CD1c-positive myeloid dendritic cell (primary cell): ENCODE measurements at regions not wholly inside any gene's neighbourhood (a gene's known extent, or its start where the extent isn't known, plus 50 kb on each side); places are given as distances from the start of the nearest gene placed in this dataset.
"Not testable (repeated sequence)": the region's sequence is repeated elsewhere in the genome, so short reads cannot be mapped to it uniquely, and the experiment has no call there.

Source experiments
- DNase-seq: peaks from one replicate; pipeline ENCODE4 v3.0.0-alpha.2; 2016; ENCODE audit errors: extremely low spot score

- DNase-seq: no peak
These were observed 103.1 kb upstream of the DAZL start for GRCh38 chr3:16708285-16708684.

DNA sequence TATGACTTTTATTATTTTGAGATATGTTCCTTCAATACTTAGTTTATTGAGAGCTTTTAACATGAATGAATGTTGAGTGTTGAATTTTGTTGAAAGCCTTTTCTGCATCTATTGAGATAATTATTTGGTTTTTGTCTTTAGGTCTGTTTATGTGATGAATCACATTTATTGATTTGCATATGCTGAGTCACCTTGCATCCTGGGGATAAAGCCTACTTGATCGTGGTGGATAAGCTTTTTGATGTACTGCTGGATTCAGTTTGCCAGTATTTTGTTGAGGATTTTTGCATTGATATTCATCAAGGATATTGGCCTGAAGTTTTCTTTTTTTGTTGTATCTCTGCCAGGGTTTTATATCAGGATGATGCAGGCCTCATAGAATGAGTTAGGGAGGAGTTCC is 106.5 kb upstream of the DAZL start:
- not testable (repeated sequence) for DNase-seq

DNA sequence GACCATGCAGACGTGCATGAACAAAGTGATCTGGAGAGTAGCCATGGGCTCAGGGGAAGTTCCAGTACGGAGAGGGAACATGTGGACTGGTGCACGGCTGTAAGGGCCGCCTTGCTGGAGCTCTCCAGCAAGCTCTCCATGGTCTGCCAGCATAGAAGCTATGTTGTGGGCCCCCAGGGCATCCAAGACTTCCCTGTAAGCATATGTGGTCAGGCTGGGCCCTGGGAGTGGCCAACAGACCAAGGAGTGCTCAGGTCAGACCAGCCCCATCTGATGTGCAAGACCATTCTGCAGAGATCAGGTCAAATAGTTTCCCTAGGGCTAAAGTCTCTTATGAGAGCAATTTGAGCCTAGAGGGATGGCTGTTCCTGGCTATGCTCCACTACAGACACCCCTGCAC is 110.1 kb upstream of the DAZL start:
- DNase-seq: no peak

DNA sequence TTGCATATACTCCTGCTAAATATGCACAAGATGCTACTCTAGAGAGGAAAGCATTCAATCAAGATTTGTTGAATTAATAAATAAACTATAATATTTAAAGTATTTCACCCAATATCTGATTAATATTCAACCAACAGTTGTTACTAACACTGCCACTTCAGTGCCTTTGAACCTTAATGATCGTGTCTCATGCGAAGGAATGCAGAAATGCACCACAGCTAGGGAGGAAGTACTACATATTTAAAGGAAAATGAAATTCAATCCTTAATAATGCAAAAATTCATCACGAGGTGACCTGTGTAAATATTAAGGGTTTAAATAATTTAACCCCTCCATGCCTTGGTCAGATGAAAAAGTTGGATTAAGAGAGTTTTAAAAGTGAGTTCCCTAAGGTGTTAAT is 114.2 kb upstream of the DAZL start:
- DNase-seq: no peak

DNA sequence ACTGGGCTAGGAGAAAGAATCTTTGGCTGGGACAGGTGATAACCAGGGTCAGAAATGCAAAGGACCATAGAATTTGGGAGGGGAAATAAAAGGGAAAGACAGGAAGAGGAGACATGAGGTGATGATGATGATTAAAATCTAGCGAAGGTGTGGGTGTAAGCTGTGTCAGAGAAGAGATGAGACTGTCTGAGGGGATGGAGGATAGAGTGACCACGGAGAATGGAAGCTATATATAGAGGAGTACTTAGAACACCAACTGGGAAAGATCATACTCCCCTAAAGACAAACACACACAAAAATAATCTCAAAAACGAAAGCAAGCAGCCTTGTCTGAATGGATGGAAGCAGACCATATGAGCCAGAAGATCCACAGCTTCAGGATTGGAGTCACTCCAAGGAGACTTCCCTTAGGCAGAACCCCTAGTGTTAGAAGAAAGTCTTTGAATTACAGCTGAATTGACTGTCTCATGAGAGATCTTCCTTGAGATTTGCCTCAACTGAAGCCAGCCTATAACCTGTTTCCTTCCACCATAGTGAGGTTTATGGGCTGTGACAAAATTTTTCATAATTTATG is 115.2 kb upstream of the DAZL start:
- no peak for DNase-seq

GRCh38 chr3:16721494-16721893 is 116.3 kb upstream of the DAZL start:
- DNase-seq: no peak

- no peak for DNase-seq
These were observed 118.8 kb upstream of the DAZL start for GRCh38 chr3:16723978-16724377.

DNA sequence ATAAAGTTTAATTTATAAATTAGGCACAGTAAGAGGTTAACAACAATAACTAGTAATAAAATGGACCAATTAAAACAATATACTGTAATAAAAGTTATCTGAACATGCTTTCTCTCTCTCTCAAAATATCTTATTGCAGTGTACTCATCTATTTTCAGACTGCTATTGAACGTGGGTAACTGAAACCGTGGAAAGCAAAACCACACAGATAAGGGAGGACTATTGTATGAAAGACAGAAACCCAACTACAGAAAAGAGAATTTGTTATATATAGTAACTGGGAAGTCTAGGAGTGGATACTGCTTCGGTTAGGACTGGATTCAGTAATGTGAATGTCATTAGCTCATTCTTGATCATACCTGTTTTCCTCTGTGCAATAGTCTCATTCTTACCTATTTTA is 119.3 kb upstream of the DAZL start:
- DNase-seq: no peak

- DNase-seq: no peak
These were observed 120.7 kb upstream of the DAZL start for GRCh38 chr3:16725972-16726371.

DNA sequence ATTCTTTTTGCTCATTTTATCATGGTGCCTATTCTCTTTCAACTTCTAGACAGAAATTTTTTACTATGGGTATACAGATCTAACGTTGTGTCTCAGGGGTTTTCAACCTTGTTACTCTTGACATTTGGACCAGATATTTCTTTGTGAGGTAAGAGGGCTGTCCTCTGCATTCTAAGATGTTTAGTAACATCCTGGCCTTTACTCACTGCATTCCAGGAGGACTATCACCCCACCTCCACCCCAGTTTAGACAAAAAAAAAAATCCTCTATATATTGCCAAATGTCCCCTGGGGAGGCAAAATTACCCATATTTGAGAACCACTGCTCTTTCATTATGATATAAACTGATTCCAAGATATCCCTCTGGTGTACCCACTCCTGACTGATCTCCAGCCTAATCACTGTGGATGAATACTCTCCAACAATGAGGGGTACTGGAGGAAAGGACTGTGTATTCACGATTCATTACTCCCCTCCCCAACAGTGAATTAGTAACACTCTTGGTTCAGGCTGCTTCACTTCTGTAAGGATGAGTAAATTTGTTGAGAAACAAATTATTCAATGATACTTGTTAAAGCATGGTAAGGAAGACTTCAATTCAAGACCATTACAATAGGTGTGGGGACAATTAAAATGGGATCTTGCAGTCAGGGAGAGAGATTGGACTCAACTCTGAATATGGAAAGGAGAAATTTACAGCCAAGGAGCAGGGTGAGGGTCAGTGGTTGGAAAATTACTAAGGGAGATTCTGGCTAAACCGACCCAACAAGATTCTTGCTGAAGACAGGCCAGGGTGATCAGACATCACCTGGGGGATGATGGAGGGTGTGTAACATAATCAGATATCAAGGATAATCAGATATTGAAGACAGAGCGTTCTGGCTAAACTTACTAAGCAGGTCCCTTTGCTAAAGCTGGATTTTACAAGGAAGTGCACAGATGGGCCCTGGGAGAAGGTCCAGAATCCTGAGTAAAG is 123.8 kb upstream of the DAZL start:
- no peak for DNase-seq

DNA sequence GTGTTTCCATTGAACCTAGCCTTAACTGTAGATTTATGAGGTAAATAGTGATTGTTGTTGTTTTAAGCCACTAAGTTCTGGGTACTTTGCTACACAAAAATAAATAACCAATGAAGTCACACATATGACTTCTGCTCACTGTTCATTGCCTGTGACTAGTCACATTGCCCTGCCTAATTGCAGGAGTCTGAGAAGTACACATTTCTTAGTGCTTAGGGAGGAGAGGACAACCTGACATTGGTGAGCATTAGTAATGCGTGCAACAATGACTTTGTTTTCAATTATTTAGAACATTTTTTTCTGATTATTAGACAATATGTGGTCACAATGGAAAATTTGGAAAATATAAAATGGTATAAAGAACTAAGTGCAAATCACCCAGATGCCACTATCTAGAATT is 133.2 kb upstream of the DAZL start:
- DNase-seq: no peak

DNA sequence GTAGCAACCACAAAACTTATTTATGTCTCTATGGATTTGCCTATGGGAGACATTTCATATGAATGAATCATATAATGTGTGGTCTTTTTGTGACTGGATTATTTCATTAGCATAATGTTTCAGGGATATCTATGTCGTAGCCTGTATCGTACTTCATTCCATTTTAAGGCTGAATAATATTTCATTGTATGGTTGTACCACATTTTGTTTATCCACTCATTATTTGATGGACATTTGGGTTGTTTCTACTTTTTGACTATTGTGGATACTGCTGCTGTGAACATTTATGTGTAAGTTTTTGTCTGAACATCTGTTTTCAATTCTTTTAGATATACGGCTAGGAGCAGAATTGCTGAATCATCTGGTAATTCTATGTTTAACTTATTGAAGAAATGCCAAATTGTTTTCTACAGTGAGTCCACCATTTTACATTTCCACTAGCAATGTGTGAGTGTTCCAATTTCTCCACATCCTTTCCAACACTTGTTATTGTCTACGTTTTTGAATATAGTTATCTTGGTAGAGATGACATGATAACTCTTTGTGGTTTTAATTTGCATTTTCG is 134.4 kb upstream of the DAZL start:
- DNase-seq: no peak

DNA sequence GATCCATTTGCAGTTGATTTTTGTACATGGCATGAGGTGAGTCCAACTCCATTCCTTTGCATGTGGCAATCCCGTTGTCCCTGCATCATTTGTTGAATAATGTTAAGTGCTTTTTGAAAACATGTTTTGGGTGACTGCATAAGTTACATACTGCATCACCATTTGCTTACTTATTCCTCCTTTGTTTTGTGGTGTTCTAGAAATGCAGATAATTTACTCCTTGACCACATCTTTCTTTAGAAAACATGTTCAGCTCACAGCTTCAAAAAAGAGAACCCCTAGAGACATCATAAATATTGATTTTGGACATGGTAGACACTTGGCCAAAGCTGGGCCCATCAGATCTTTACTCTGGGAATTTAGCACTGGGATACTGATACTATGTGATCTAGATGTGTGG is 135.3 kb upstream of the DAZL start:
- no peak for DNase-seq

- no peak for DNase-seq
These were observed 136.0 kb upstream of the DAZL start for GRCh38 chr3:16741103-16741758.

GRCh38 chr3:16741890-16742289 is 136.7 kb upstream of the DAZL start:
- DNase-seq: no peak

GRCh38 chr3:16743276-16743675 is 138.1 kb upstream of the DAZL start:
- DNase-seq: no peak

- DNase-seq: no peak
These were observed 125.4 kb upstream of the PLCL2 start for GRCh38 chr3:16759227-16759903.

DNA sequence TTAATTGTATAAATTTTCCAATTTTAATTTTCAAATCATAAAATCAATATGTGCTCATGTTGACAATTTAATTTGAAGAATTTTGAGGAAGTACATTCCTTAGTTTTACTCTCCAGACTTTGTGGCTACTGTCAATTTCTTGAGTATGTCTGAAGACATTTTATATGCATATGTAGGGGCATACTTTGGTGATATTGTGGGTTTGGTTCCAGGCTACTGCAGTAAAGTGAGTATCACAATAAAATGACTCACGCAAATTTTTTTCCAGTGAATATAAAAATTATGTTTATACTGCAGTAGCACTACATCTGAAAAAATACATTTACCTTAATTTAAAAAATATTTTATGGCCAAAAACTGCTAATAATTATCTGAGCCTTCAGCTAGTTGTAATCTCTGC is 123.2 kb upstream of the PLCL2 start:
- DNase-seq: no peak

DNA sequence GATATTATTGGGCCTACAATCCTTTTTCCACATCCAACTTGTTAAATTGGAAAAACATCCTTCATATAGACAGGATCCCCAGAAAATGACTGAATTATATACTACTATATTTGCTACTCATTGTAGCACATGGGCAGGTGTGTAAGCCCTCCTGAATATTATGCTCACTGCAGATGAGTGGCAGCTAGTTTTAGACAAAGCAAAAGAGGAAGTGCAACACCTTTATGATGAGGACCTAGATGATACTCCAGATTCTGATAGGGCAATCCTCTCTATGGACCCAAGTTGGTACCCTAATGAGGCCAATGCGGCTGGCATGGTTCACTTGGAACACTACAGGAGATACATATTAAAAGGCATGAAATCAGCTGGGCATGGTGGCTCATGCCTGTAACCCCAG is 119.1 kb upstream of the PLCL2 start:
- DNase-seq: no peak

DNA sequence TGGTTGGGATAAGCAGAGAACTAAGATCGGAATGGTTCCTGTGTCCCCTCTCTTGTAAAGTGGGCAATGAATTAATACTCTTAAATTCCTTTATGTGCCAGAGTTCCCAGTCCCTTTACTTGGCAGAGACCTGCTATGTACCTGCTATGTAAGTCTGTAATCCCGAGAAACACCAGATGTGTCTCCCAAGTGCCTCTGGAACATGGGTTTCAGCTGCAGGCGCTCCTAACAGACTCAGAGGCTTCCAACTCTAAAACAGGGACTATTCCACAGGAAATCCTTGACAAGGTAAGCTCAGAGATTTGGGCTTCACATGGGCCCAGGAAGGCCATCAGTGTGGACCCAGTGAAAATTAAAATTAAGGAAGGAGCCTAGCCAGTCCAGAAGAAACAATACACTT is 117.7 kb upstream of the PLCL2 start:
- no peak for DNase-seq

- DNase-seq: no peak
These were observed 116.7 kb upstream of the PLCL2 start for GRCh38 chr3:16768014-16768413.

DNA sequence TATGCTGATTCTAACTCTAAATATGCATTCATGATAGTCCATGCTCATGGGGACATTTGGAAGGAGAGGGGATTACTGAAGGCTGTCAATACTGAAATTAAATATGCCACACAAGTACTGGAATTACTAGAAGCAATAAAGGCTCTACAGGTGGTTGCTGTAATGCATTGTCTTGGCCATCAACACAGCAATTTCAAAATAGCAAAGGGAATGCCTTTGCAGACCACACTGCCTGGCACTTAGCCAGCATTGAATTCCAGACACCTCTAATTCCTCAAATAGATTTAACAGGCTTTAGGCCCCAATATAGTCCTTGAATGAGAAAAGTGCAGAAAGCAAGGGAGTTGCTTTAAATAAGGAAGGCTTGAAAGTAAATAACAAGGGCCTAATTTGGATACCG is 115.8 kb upstream of the PLCL2 start:
- DNase-seq: no peak
